AG09319 (cell line): ENCODE measurements at regions not wholly inside any gene's neighbourhood (a gene's known extent, or its start where the extent isn't known, plus 50 kb on each side); places are given as distances from the start of the nearest gene placed in this dataset.
A peak's percentile ranks its signal among the peaks of the same experiment; 100 is the strongest.
"Not testable (repeated sequence)": the region's sequence is repeated elsewhere in the genome, so short reads cannot be mapped to it uniquely, and the experiment has no call there.

Source experiments
- DNase-seq: peaks from one replicate; pipeline ENCODE4 v3.0.0-alpha.2; 2010; ENCODE audit warnings: low read depth; ENCODE audit errors: extremely low read depth
- CTCF ChIP-seq: IDR thresholded peaks from 2 replicates; pipeline ENCODE4 v1.5.1; 2011; ENCODE audit warnings: low read depth, mild to moderate bottlenecking, inconsistent platforms, low read length, moderate library complexity

- DNase-seq = no peak
- TF ChIP-seq CTCF = no peak
Measured at GRCh38 chrX:37918703-37919102, 71.3 kb upstream of the DYNLT3 start.

GRCh38 chrX:37921758-37922157 lies 74.4 kb upstream of the DYNLT3 start:
- no peak for DNase-seq
- TF ChIP-seq CTCF = no peak

- no peak for DNase-seq
- TF ChIP-seq CTCF = no peak
Measured at GRCh38 chrX:37922928-37923327, 75.6 kb upstream of the DYNLT3 start.

GRCh38 chrX:37925761-37926160 lies 78.4 kb upstream of the DYNLT3 start:
- not testable (repeated sequence) for DNase-seq

- peak; percentile 53 for TF ChIP-seq CTCF
- DNase-seq = peak; percentile 8
Measured at GRCh38 chrX:37926700-37927099, 79.3 kb upstream of the DYNLT3 start.

GRCh38 chrX:37942170-37942569 lies 64.2 kb upstream of the SYTL5 start:
- TF ChIP-seq CTCF = no peak
- DNase-seq = no peak

GRCh38 chrX:37943554-37944344 lies 62.6 kb upstream of the SYTL5 start:
- DNase-seq = no peak

More at GRCh38 chrX:37943554-37944344, 62.6 kb upstream of the SYTL5 start:
- no peak for TF ChIP-seq CTCF
